GM12878 (cell line): ENCODE measurements at regions not wholly inside any gene's neighbourhood (a gene's known extent, or its start where the extent isn't known, plus 50 kb on each side); places are given as distances from the start of the nearest gene placed in this dataset.

Source experiments
- ATAC-seq: fragments of 200-7000 bp; cut with Tn5 transposase; 3 replicates; pipeline ENCODE4 v1.9.1; 2020; ENCODE audit warnings: mild to moderate bottlenecking, moderate library complexity
- BruUV-seq: library from RNA; stranded (reverse); fragments of 400-500 nt; replicated peaks from 2 replicates; lab custom pipeline; 2021; lab: Mats Ljungman, UMichigan
- CTCF ChIA-PET: fragments of 300-600 bp; sonication (Branson Sonifier 250); formaldehyde crosslinking; extraction: SDS; loops from one replicate; lab custom pipeline; 2021; ENCODE audit warnings: inconsistent platforms; lab: Yijun Ruan, JAX
- POLR2A ChIA-PET: fragments of 350-600 bp; formaldehyde crosslinking; extraction: SDS; loops from one replicate; lab custom pipeline; 2021; ENCODE audit warnings: inconsistent platforms; lab: Charles Lee
- RAD21 ChIA-PET: fragments of 300-600 bp; sonication (Branson Sonifier 250); formaldehyde crosslinking; loops from one replicate; lab custom pipeline; 2023; ENCODE audit warnings: antibody characterized with exemption; ENCODE audit not compliant: unreplicated experiment; lab: Charles Lee
- SMC1A ChIA-PET: fragments of 300-600 bp; sonication (Branson Sonifier 250); formaldehyde crosslinking; loops from one replicate; lab custom pipeline; 2023; ENCODE audit not compliant: unreplicated experiment, uncharacterized antibody; lab: Charles Lee
- DNase-seq: peaks from one replicate; pipeline ENCODE4 v3.0.0-alpha.2; 2011; ENCODE audit warnings: low read depth, low spot score
- FAIRE-seq: peaks from 3 replicates; lab custom pipeline; 2011; peaks lifted over from hg19 to GRCh38; lab: Jason Lieb, UNC
- H2AFZ ChIP-seq: 2 replicates; pipeline ENCODE4 v1.6.0; 2011; ENCODE audit warnings: low read depth, low read length, control low read depth; ENCODE audit not compliant: control insufficient read depth
- H3K27ac ChIP-seq: 2 replicates; pipeline ENCODE4 v1.5.1; 2011; ENCODE audit warnings: control low read depth; ENCODE audit not compliant: control insufficient read depth, insufficient read depth
- H3K27me3 ChIP-seq, 2 experiments: replicated peaks in 1 of 2; 2 replicates each; pipeline versions ENCODE4 v1.6.0 to v1.6.1; 2011; ENCODE audit warnings: low read length in 1 of 2; ENCODE audit not compliant: control insufficient read depth in 2 of 2, insufficient read depth in 2 of 2
- H3K36me3 ChIP-seq, 2 experiments: 2 replicates each; pipeline ENCODE4 v1.5.1; 2011; ENCODE audit warnings: low read length in 1 of 2; ENCODE audit not compliant: control insufficient read depth in 2 of 2, insufficient read depth in 2 of 2
- H3K4me1 ChIP-seq: 2 replicates; pipeline ENCODE4 v1.6.1; 2011; ENCODE audit warnings: mild to moderate bottlenecking, low read length, moderate library complexity, mixed read lengths; ENCODE audit not compliant: control insufficient read depth, insufficient read depth
- H3K4me2 ChIP-seq: 2 replicates; pipeline ENCODE4 v1.6.0; 2011; ENCODE audit warnings: control low read depth; ENCODE audit not compliant: control insufficient read depth, insufficient read depth
- H3K4me3 ChIP-seq: fragments of 200-600 bp; sonication (generic); 2 replicates; pipeline ENCODE4 v1.5.1; 2016
- H3K79me2 ChIP-seq: 2 replicates; pipeline ENCODE4 v1.6.0; 2011; ENCODE audit warnings: low read length; ENCODE audit not compliant: control insufficient read depth, insufficient read depth
- H3K9ac ChIP-seq: 2 replicates; pipeline ENCODE4 v1.8.0; 2011; ENCODE audit warnings: low read length, control low read depth, mixed read lengths; ENCODE audit not compliant: control insufficient read depth, insufficient read depth
- H3K9me3 ChIP-seq: replicated peaks from 3 replicates; pipeline ENCODE4 v1.5.1; 2011; ENCODE audit warnings: mild to moderate bottlenecking, low read length; ENCODE audit not compliant: control insufficient read depth, insufficient read depth
- H4K20me1 ChIP-seq: 2 replicates; pipeline ENCODE4 v1.6.0; 2011; ENCODE audit not compliant: control insufficient read depth, insufficient read depth
- CBFB ChIP-seq: IDR thresholded peaks from 2 replicates; pipeline ENCODE4 v1.6.1; 2016; ENCODE audit warnings: antibody characterized with exemption, low read depth
- DPF2 ChIP-seq: fragments of 450-650 bp; IDR thresholded peaks from 2 replicates; pipeline ENCODE4 v1.6.1; 2017; ENCODE audit warnings: mild to moderate bottlenecking
- HDAC6 ChIP-seq: fragments of 200-600 bp; sonication (generic); IDR thresholded peaks from one replicate; pipeline ENCODE4 v1.8.0; 2017; ENCODE audit warnings: antibody characterized with exemption; ENCODE audit not compliant: unreplicated experiment
- IKZF1 ChIP-seq: fragments of 450-650 bp; conservative IDR thresholded peaks from 2 replicates; pipeline ENCODE4 v1.6.1; 2017; ENCODE audit warnings: antibody characterized with exemption, mild to moderate bottlenecking
- PML ChIP-seq: IDR thresholded peaks from 2 replicates; pipeline ENCODE4 v1.6.1; 2012; ENCODE audit warnings: low read length, inconsistent platforms
- POLR2A ChIP-seq: IDR thresholded peaks from 2 replicates; pipeline ENCODE4 v1.6.1; 2011; ENCODE audit warnings: low read depth, mild to moderate bottlenecking, low read length
- SUZ12 ChIP-seq: fragments of 200-600 bp; sonication (generic); IDR thresholded peaks from one replicate; pipeline ENCODE4 v1.6.1; 2018; ENCODE audit warnings: antibody characterized with exemption, mild to moderate bottlenecking; ENCODE audit not compliant: unreplicated experiment
- TCF3 ChIP-seq: IDR thresholded peaks from 2 replicates; pipeline ENCODE4 v1.6.1; 2012; ENCODE audit warnings: low read depth, mild to moderate bottlenecking, low read length, borderline replicate concordance; ENCODE audit not compliant: insufficient read depth
- in situ Hi-C: fragments of 300-500 bp; cut with MboI; formaldehyde crosslinking; loops from 9 replicates; pipeline ENCODE4 v1.14.3; 2018; ENCODE audit warnings: mixed read lengths
- intact Hi-C: fragments of 100-400 bp; cut with micrococcal nuclease; formaldehyde crosslinking; loops from one replicate; pipeline ENCODE4 v1.14.2; 2022; ENCODE audit not compliant: unreplicated experiment
- TF ChIP-seq, protein P1 (sequence below): fragments of 450-650 bp; formaldehyde crosslinking; IDR thresholded peaks from 2 replicates; pipeline ENCODE4 v1.4.0; 2022; ENCODE audit warnings: mild to moderate bottlenecking, moderate library complexity

DNA sequence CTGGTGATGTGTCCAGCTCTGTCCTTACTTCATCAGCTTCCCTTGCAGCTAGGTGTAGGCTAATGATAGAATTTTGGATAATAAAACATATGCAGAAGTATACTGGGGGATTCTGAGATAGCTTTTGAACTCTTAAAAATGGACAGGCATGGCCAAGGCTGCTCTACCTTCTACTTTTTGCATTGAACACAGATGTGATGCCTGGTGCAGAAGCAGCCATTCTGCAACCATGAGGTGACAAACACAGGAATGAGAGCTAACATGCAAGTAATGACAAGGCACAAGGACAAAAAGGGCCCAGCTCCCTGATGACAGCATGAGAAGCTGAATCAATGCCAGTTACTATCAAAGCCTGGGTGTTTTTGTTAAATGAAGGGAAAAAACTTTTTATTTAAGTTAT is 686.5 kb upstream of the AUTS2 start:
- Histone ChIP-seq H3K27ac (no peak overlapping the region), H3K79me2 (no peaks in the 10 kb centered on the region), H2AFZ (no peak overlapping the region), H3K4me1 (no peaks in the 10 kb centered on the region), H3K4me2 (no peak overlapping the region), H3K9me3 (no peaks in the 10 kb centered on the region; the same call in 2 of the 3 replicates), H3K36me3 (no peaks in the 10 kb centered on the region), H3K4me3 (no peak overlapping the region), H3K9ac (no peak overlapping the region), H4K20me1 (no peaks in the 10 kb centered on the region), H3K27me3 (no peaks in the 10 kb centered on the region)
- intact Hi-C loops (no loop called here), in situ Hi-C loops (no loop called here)
- ChIA-PET CTCF (no interaction called here), RAD21 (no interaction called here), SMC1A (no interaction called here), POLR2A (no interaction called here)
- TF ChIP-seq CBFB: no peak
- TF ChIP-seq PML: no peak
- TF ChIP-seq IKZF1: no peak
- TF ChIP-seq POLR2A: no peak
- no peak for TF ChIP-seq SUZ12
- no peak for TF ChIP-seq HDAC6
- TF ChIP-seq DPF2: no peak
- TF ChIP-seq, protein P1, sequence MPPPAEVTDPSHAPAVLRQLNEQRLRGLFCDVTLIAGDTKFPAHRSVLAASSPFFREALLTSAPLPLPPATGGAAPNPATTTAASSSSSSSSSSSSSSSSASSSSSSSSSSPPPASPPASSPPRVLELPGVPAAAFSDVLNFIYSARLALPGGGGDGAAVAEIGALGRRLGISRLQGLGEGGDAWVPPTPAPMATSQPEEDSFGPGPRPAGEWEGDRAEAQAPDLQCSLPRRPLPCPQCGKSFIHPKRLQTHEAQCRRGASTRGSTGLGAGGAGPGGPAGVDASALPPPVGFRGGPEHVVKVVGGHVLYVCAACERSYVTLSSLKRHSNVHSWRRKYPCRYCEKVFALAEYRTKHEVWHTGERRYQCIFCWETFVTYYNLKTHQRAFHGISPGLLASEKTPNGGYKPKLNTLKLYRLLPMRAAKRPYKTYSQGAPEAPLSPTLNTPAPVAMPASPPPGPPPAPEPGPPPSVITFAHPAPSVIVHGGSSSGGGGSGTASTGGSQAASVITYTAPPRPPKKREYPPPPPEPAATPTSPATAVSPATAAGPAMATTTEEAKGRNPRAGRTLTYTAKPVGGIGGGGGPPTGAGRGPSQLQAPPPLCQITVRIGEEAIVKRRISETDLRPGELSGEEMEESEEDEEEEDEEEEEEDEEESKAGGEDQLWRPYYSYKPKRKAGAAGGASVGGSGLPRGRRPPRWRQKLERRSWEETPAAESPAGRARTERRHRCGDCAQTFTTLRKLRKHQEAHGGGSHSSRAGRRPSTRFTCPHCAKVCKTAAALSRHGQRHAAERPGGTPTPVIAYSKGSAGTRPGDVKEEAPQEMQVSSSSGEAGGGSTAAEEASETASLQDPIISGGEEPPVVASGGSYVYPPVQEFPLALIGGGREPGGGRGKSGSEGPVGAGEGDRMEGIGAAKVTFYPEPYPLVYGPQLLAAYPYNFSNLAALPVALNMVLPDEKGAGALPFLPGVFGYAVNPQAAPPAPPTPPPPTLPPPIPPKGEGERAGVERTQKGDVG (CRISPR knock-in tag): no peak
- TF ChIP-seq TCF3: no peak
- no peak for FAIRE-seq
- no peak for DNase-seq
- BruUV-seq: no TSS peak
- ATAC-seq: no peak
